ENCODE measurements at regions not wholly inside any gene's neighbourhood (a gene's known extent, or its start where the extent isn't known, plus 50 kb on each side); places are given as distances from the start of the nearest gene placed in this dataset.

DNA sequence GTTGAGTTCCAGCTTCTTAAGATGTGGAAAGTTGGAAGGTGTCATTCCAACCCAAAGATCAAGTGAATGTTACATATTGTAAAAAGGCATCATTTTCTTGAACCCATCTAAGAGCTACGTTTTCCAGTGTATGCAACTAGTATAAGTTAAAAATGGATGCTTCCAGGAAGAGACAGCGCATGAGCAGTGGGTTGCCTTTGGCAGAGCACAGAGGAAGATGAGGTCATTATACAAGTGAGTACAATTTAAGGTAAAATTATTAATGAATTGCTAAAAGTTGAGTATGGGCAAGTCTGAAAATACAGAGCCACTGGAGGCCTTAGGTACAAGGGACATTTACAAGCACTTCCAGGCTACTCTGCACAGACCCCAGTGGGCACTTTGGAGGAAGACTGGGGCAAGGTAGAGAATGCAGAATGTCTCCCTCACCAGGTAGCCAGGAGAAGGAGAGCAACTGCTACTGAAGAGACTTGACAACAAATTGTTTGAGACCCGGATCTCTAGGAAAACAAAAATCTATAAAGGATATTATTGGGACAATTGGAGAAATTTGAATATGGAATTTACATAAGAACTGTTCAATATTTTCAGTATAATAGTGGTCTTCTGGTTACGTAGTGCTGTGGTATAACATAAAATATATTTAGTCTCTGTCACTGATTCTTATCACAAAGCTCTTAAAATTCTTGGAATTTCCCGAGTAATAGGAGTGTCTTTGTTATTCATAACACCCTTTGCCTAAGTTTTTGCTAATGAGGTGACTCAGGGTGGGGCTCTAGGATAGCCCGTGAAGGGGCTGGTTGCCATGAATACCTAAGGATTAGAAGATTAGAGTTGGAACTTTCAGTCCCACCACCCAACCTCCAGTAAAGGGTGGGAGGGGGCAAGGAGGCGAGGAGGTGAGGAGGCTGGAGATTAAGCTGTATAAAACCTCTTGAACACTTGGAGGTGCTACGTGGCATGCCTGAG lies 129.9 kb upstream of the FER start:
- CTCF ChIA-PET, result interaction anchor here (0.5 to 1.8 kb wide), 4 partner anchors 23 to 1153 kb away, joined by 3 to 5 read pairs (median 4); no protein-coding TSS in a partner anchor

DNA sequence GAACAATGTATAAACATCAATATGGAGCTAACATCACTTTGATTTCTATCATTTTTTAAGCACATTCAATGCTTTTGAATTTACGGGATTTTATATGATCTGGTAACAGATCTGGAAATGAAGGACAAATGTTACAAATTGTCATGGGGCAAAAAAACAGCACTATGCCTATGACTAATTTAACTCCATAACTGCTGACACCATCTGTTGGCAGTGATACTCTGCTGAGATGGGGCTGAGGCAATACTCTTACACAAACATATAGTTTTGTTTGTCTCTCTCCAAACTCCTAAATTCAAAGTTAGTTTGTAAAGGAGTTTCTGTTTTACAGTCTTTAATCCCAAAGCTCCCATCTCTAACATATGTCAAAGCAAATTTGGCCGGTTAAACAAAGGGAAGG lies 132.5 kb upstream of the FER start:
- Histone ChIP-seq H3K4me3 (ENCODE audit: low read depth, low read length) (no peak overlapping the region), H3K36me3 (ENCODE audit: control insufficient read depth in 2 of 2, insufficient read depth in 1 of 2, low read length in 2 of 2) (no peaks in the 10 kb centered on the region), H3K4me1 (ENCODE audit: control insufficient read depth, insufficient read depth, low read length) (no peaks in the 10 kb centered on the region), H3K27ac (ENCODE audit: extremely low read depth, low read depth, low read length) (no peak overlapping the region), H3K9me3 (ENCODE audit: control insufficient read depth, insufficient read depth, low read depth, low read length) (no peaks in the 10 kb centered on the region)
- POLR2A ChIA-PET, result no interaction called here
- TF ChIP-seq, protein P1, sequence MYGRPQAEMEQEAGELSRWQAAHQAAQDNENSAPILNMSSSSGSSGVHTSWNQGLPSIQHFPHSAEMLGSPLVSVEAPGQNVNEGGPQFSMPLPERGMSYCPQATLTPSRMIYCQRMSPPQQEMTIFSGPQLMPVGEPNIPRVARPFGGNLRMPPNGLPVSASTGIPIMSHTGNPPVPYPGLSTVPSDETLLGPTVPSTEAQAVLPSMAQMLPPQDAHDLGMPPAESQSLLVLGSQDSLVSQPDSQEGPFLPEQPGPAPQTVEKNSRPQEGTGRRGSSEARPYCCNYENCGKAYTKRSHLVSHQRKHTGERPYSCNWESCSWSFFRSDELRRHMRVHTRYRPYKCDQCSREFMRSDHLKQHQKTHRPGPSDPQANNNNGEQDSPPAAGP (tag by site-specific recombination; IDR thresholded peaks at IDR 0.05), result no peak
- TF ChIP-seq, protein P2, sequence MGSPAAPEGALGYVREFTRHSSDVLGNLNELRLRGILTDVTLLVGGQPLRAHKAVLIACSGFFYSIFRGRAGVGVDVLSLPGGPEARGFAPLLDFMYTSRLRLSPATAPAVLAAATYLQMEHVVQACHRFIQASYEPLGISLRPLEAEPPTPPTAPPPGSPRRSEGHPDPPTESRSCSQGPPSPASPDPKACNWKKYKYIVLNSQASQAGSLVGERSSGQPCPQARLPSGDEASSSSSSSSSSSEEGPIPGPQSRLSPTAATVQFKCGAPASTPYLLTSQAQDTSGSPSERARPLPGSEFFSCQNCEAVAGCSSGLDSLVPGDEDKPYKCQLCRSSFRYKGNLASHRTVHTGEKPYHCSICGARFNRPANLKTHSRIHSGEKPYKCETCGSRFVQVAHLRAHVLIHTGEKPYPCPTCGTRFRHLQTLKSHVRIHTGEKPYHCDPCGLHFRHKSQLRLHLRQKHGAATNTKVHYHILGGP (tag by site-specific recombination; IDR thresholded peaks at IDR 0.05), result no peak
- TF ChIP-seq, protein P3, sequence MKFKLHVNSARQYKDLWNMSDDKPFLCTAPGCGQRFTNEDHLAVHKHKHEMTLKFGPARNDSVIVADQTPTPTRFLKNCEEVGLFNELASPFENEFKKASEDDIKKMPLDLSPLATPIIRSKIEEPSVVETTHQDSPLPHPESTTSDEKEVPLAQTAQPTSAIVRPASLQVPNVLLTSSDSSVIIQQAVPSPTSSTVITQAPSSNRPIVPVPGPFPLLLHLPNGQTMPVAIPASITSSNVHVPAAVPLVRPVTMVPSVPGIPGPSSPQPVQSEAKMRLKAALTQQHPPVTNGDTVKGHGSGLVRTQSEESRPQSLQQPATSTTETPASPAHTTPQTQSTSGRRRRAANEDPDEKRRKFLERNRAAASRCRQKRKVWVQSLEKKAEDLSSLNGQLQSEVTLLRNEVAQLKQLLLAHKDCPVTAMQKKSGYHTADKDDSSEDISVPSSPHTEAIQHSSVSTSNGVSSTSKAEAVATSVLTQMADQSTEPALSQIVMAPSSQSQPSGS (tag by site-specific recombination; IDR thresholded peaks at IDR 0.05; ENCODE audit: low read depth), result no peak
- TF ChIP-seq ZNF426 (tag by site-specific recombination; IDR thresholded peaks at IDR 0.05), result no peak
- CTCF ChIA-PET, result no interaction called here

More for the DNA sequence above, 129.9 kb upstream of the FER start:
- TF ChIP-seq ZNF629 (tag by site-specific recombination; IDR thresholded peaks at IDR 0.05) (no peak), ZNF174 (tag by site-specific recombination; IDR thresholded peaks at IDR 0.05) (no peak), ZSCAN16 (tag by site-specific recombination; IDR thresholded peaks at IDR 0.05) (no peak), ZNF248 (tag by site-specific recombination; IDR thresholded peaks at IDR 0.05) (no peak), ZNF37A (tag by site-specific recombination; IDR thresholded peaks at IDR 0.05) (no peak), GLIS1 (tag by site-specific recombination; IDR thresholded peaks at IDR 0.05) (no peak), ZNF433 (tag by site-specific recombination; IDR thresholded peaks at IDR 0.05; ENCODE audit: low read depth) (no peak), ZFP37 (tag by site-specific recombination; IDR thresholded peaks at IDR 0.05) (no peak), ZNF121 (tag by site-specific recombination; IDR thresholded peaks at IDR 0.05) (no peak), SP7 (tag by site-specific recombination; IDR thresholded peaks at IDR 0.05) (no peak), ZNF621 (tag by site-specific recombination; IDR thresholded peaks at IDR 0.05) (no peak), YY1 (tag by site-specific recombination; IDR thresholded peaks at IDR 0.05) (no peak)
- TF ChIP-seq, protein P4, sequence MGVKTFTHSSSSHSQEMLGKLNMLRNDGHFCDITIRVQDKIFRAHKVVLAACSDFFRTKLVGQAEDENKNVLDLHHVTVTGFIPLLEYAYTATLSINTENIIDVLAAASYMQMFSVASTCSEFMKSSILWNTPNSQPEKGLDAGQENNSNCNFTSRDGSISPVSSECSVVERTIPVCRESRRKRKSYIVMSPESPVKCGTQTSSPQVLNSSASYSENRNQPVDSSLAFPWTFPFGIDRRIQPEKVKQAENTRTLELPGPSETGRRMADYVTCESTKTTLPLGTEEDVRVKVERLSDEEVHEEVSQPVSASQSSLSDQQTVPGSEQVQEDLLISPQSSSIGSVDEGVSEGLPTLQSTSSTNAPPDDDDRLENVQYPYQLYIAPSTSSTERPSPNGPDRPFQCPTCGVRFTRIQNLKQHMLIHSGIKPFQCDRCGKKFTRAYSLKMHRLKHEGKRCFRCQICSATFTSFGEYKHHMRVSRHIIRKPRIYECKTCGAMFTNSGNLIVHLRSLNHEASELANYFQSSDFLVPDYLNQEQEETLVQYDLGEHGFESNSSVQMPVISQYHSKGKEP (tag by site-specific recombination; IDR thresholded peaks at IDR 0.05), result no peak
- TF ChIP-seq, protein P2 (tag by site-specific recombination; IDR thresholded peaks at IDR 0.05), result no peak
- TF ChIP-seq, protein P5, sequence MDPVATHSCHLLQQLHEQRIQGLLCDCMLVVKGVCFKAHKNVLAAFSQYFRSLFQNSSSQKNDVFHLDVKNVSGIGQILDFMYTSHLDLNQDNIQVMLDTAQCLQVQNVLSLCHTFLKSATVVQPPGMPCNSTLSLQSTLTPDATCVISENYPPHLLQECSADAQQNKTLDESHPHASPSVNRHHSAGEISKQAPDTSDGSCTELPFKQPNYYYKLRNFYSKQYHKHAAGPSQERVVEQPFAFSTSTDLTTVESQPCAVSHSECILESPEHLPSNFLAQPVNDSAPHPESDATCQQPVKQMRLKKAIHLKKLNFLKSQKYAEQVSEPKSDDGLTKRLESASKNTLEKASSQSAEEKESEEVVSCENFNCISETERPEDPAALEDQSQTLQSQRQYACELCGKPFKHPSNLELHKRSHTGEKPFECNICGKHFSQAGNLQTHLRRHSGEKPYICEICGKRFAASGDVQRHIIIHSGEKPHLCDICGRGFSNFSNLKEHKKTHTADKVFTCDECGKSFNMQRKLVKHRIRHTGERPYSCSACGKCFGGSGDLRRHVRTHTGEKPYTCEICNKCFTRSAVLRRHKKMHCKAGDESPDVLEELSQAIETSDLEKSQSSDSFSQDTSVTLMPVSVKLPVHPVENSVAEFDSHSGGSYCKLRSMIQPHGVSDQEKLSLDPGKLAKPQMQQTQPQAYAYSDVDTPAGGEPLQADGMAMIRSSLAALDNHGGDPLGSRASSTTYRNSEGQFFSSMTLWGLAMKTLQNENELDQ (tag by site-specific recombination; IDR thresholded peaks at IDR 0.05; ENCODE audit: low read depth), result no peak
- H3K4me3 ChIP-seq (ENCODE audit: low read depth, low read length), result no peak overlapping the region
- no peak overlapping the region for H3K27ac ChIP-seq (ENCODE audit: extremely low read depth, low read depth, low read length)
- H3K36me3 ChIP-seq (ENCODE audit: control insufficient read depth in 2 of 2, insufficient read depth in 1 of 2, low read length in 2 of 2), result no peaks in the 10 kb centered on the region
- POLR2A ChIA-PET, result interaction anchor here (0.6 kb wide), 1 partner anchor 235 kb away, joined by 3 read pairs; no protein-coding TSS in a partner anchor
- no peaks in the 10 kb centered on the region for H3K9me3 ChIP-seq (ENCODE audit: control insufficient read depth, insufficient read depth, low read depth, low read length)
- H3K4me1 ChIP-seq (ENCODE audit: control insufficient read depth, insufficient read depth, low read length), result no peaks in the 10 kb centered on the region
